ENCODE measurements at regions not wholly inside any gene's neighbourhood (a gene's known extent, or its start where the extent isn't known, plus 50 kb on each side); places are given as distances from the start of the nearest gene placed in this dataset.

- peak in 2 of 3 donors; percentile 64 to 83 for DNase-seq (ENCODE audit: low read depth in 2 of 3, low spot score in 2 of 3)
These were observed 194.0 kb downstream of the GASK1B start for GRCh38 chr4:157978680-157979361.

- DNase-seq (ENCODE audit: low read depth in 2 of 3, low spot score in 2 of 3): no peak
These were observed 195.7 kb downstream of the GASK1B start for GRCh38 chr4:157977086-157977485.

DNA sequence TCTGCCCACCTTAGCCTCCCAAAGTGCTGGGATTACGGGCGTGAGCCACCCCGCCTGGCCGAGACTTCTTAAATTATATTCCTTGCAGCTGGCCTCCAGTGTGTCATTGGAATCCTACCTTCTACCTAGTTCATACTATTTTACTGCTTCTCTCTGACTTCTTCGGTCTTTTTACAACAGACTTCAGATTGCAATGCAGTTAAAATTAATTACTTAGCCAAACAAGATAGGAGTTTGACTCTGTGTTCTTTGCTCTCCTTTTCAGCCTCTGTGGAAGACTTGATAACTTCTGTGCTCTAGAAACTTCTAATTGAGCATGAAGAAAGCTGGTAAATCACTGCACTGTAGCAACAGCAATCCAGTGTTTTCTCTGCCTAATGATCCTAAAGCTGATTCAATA lies 199.5 kb downstream of the GASK1B start:
- no peak for DNase-seq (ENCODE audit: low read depth in 2 of 3, low spot score in 2 of 3)

DNA sequence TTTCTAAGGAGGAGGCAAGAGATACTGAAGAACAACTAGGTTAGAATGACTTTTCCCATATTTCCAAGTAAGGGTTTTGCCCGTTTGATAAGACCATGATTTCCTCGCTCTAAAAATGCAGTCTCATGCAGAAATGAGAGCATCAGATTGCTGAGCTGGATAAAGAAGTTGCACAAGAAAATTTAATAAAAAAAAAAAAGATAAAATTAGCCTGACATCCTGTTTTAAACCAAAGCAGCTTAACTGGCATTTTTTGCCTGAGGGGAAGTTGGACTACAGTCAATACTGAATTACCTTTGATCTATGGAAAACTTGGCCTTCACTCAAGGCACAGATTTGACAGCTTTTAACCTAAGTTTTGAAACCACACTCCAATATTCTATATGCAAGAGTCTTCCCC lies 208.4 kb downstream of the GASK1B start:
- DNase-seq (ENCODE audit: low read depth in 2 of 3, low spot score in 2 of 3): no peak

DNA sequence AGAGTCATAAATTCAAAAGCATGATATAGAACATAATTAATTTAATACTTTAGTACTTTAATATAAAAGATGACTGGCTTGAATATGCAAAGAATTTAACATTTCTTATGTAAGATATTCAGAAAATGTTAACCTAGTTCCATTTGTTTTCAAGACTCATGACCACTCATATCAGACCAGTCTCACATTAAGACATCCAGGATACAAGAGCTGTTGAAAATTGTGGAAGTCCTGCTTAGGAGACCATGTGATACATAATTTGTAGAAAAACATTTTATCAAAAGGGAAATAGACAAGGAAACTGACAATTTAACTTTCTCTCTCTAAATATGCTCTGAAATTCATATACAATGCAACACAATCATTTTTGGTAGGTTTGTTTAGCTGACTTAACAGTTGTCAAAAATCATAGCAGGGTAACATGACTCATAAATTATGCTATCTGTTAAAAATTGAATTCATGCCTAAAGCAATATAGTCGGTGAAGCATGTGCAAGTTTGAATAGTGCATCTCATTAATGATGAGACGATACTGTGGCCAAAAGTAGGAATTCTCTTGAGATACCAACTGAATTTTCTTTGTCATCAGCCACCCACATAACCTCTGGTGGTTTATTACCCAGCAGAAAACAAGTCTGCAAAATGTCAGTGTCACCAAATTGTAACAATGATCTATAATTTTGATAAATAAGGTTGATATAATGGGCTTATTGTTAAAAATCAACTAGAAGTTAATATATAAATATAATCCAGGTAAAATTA lies 211.4 kb downstream of the GASK1B start:
- no peak for DNase-seq (ENCODE audit: low read depth in 2 of 3, low spot score in 2 of 3)

DNA sequence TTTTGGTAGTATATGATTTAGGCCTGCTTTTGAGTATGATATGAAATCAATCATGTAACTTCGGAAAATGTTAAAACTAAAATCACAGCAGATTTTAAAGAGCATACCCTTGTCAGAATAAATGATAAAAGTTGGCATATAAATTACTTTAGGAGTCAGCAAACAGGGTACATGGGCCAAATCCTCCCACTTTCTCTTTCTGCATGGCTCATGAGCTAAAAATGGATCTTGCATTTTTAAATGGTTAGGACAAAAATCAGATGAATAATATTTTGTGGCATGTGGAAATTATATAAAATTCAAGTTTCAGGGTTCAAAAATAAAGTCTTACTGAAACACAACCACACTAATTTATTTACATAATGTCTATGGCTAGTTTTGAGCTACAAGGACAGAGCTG lies 214.9 kb downstream of the GASK1B start:
- no peak for DNase-seq (ENCODE audit: low read depth in 2 of 3, low spot score in 2 of 3)

DNA sequence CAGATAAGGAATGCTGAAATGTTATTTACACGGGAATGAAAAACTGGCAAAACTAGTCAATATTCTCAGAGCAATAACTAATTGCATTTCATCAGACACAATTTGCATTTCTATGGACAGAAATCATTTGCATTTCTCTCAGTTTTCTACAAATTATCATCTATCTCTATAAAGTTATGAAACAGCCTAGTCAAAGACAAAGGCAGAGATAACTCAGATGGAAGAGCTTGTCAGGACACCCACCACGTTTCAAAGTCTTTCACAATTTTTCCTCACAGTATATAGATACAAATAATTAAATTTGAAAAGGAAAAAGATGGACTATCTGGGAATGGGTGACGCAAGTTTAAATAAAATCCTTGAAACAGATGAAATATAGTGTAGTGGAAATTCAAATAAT lies 230.8 kb downstream of the GASK1B start:
- no peak for DNase-seq (ENCODE audit: low read depth in 2 of 3, low spot score in 2 of 3)

DNA sequence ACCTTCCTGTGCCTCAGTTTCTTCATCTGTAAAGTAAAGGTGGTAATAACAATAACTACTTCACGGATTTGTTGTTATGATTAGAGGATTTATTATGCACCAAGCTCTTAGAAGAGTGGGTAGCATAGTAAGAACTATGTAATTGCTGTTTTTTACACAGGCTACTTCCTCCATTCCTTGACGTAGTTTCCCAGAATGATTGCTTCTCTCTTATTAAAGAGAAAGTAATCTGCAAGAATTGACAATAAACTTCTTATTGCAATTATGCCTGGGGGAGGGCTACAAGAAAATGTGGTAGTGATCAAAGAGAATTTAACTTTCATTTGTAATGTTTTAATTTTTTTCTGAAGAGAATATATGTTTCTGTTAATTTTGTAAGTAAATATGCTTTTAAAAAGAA lies 238.7 kb downstream of the GASK1B start:
- DNase-seq (ENCODE audit: low read depth in 2 of 3, low spot score in 2 of 3): peak in 1 of 3 donors; percentile 1

GRCh38 chr4:157932936-157933335 lies 239.9 kb downstream of the GASK1B start:
- no peak for DNase-seq (ENCODE audit: low read depth in 2 of 3, low spot score in 2 of 3)

DNA sequence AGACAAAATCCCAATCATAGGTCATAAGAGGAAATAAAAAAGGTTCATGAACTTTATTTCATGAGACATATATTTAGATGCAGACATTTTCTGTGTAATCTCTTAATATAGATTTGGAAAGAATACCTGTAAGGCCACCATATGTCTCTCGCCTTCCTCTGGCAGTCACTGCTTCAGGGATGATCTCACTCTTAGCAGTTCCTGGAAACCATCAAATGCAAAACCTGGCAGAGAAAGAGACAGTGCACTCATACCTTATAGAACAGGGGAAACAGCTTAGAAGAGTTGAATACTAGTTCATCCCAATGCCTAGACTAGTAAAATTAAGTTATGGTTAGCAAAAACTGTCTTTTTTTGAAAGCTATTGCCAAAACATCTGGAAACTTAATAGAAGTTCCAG lies 243.3 kb downstream of the GASK1B start:
- DNase-seq (ENCODE audit: low read depth in 2 of 3, low spot score in 2 of 3): no peak

- DNase-seq (ENCODE audit: low read depth in 2 of 3, low spot score in 2 of 3): no peak
These were observed 254.6 kb downstream of the GASK1B start for GRCh38 chr4:157918036-157918832.

- no peak for DNase-seq (ENCODE audit: low read depth in 2 of 3, low spot score in 2 of 3)
These were observed 260.6 kb downstream of the GASK1B start for GRCh38 chr4:157912212-157912611.

GRCh38 chr4:157911662-157912061 lies 261.2 kb downstream of the GASK1B start:
- DNase-seq (ENCODE audit: low read depth in 2 of 3, low spot score in 2 of 3): no peak

DNA sequence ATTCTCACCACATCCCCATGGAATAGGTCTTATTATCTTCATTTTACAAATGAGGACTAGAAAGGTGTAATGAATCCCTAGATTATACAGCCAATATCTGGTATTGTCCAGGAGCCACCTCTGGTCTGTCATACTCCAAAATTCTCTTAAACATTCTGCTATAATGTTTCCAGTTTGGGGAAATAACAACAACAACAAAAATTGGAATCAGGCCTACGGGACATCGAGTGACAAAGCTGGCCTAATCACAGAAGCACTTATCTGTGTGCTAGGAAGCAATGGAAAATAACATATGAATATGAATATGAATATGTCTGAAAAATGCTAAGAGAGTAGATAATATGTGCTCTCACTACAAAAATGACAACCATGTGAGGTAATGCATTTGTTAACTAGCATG lies 264.1 kb downstream of the GASK1B start:
- no peak for DNase-seq (ENCODE audit: low read depth in 2 of 3, low spot score in 2 of 3)

DNA sequence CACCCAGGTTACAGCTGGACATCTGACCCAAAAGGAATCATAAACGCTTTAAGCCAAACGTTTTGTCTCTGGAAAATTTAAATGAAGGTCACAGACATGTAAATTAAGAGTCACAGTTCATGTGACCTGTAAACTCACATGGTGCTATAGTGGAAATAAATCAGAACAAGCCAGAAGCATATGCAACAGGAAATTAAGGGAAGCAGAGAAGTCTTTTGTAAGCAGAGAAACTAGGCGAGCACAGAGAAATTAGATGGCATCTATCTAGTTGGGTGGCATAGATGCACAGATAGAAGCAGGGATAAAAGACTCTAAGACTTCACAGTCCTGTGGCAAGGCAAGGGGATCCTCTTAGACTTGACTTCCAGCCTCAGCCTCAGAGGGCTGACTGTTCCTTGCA lies 264.8 kb downstream of the GASK1B start:
- DNase-seq (ENCODE audit: low read depth in 2 of 3, low spot score in 2 of 3): no peak

- DNase-seq (ENCODE audit: low read depth in 2 of 3, low spot score in 2 of 3): no peak
These were observed 265.4 kb downstream of the GASK1B start for GRCh38 chr4:157907226-157907946.

GRCh38 chr4:157898836-157899605 lies 273.8 kb downstream of the GASK1B start:
- DNase-seq (ENCODE audit: low read depth in 2 of 3, low spot score in 2 of 3): no peak

DNA sequence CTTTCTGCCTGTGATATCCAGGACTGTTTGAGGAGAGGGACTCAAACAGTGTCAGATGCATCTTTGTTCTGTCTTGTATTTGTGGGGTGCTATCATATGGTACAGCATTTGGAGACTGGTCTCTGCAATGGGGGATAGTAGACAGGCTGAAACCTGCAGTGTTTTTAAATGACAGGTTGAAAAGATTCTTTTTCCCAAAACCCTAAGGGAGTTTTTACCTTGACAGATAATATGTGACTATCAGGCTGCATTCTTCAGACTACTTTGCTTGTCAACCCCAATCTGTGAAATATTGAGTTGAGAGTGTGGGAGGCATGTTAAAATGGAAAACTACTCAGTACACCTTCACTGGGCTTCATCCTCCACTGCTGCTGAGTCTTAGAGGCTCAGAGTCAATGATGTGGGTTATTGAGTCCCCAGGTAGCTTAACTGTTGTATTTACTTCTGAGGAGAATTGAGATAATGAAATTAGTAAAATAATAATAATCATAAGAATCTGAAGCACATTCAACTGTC lies 274.9 kb downstream of the GASK1B start:
- DNase-seq (ENCODE audit: low read depth in 2 of 3, low spot score in 2 of 3): no peak

GRCh38 chr4:157896726-157897125 lies 276.1 kb downstream of the GASK1B start:
- DNase-seq (ENCODE audit: low read depth in 2 of 3, low spot score in 2 of 3): no peak

DNA sequence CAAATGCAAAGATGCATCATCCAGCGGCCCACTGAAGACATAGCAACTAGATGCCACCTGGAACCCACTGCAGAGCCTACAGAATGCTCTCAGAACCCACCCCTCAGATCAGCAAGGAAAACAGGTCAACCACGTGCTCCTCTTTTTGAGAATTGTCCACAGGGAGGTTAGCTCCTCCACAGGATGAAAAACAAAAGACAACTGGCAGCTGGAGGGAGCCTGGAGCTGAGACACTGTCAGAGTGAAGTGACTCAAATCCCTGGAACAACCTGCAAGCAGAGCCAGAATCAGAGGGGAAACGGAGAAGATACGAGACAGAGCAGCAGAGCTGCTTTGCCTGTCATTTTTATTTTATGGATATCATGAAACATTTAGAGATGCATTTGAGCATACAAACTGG lies 277.6 kb downstream of the GASK1B start:
- no peak for DNase-seq (ENCODE audit: low read depth in 2 of 3, low spot score in 2 of 3)

All from hematopoietic multipotent progenitor cell (in vitro differentiated cells).